ENCODE measurements at regions not wholly inside any gene's neighbourhood (a gene's known extent, or its start where the extent isn't known, plus 50 kb on each side); places are given as distances from the start of the nearest gene placed in this dataset.

DNA sequence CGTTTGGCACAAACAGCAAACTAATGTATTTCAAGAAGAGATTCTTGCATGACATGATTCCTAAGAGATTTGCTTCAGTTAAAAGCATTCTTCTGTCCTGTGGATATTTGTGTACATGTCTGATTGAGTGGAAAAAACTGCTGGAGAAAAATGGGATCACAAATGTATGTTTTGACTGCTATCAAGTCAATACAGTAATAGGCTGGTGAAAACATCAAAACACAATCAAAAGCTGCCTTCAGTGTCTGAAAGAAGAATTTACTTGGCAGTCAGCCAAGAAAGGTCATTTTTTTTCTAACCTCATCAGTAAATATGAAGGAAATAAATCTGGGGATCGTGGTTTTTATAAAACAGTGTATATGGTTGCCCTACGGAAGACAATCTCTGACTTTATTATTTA lies 1214.8 kb downstream of the NSUN3 start:
- TF ChIP-seq, protein P1, sequence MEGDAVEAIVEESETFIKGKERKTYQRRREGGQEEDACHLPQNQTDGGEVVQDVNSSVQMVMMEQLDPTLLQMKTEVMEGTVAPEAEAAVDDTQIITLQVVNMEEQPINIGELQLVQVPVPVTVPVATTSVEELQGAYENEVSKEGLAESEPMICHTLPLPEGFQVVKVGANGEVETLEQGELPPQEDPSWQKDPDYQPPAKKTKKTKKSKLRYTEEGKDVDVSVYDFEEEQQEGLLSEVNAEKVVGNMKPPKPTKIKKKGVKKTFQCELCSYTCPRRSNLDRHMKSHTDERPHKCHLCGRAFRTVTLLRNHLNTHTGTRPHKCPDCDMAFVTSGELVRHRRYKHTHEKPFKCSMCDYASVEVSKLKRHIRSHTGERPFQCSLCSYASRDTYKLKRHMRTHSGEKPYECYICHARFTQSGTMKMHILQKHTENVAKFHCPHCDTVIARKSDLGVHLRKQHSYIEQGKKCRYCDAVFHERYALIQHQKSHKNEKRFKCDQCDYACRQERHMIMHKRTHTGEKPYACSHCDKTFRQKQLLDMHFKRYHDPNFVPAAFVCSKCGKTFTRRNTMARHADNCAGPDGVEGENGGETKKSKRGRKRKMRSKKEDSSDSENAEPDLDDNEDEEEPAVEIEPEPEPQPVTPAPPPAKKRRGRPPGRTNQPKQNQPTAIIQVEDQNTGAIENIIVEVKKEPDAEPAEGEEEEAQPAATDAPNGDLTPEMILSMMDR (IDR thresholded peaks at IDR 0.05; ENCODE audit: control extremely low read depth, extremely low read depth, low read depth, missing control alignments) = no peak
- CTCF ChIA-PET = no interaction called here
- no peak for DNase-seq (ENCODE audit: extremely low spot score)
- POLR2A ChIA-PET = no interaction called here

DNA sequence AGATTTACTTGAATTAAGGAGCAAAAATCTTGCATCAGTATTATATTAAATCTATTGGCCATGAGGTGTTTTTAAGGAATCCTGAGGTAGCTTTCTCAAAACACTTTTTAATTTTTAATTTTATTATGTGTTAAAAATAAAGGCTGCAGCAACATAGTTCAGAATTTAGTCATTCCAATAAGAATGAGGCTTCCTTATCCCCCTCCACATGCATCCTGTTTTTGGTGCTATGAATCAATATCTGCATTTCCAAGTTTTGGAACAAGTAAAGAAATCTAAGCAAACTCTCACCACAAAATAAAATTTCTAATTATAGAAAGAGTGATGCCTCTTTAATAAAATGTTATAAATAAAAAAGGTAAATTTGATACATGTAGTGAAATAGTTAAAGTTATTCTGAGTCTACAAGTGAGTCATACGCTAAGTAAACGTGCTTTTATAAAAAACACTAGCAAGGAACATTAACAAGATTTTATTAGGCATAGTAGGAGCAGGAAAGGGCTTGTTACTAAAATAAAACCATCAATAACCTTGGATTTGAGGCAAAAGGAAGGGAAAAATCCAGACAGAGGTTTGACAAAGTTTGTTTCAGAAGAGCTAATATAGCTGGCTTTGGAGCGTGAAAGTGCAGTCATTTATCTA lies 1218.0 kb downstream of the NSUN3 start:
- ChIA-PET POLR2A (no interaction called here), CTCF (interaction anchor here (1.5 kb wide), 1 partner anchor 11 kb away, joined by 3 read pairs; no protein-coding TSS in a partner anchor)
- no peak for DNase-seq (ENCODE audit: extremely low spot score)
- TF ChIP-seq, protein P1 (IDR thresholded peaks at IDR 0.05; ENCODE audit: control extremely low read depth, extremely low read depth, low read depth, missing control alignments) = no peak

DNA sequence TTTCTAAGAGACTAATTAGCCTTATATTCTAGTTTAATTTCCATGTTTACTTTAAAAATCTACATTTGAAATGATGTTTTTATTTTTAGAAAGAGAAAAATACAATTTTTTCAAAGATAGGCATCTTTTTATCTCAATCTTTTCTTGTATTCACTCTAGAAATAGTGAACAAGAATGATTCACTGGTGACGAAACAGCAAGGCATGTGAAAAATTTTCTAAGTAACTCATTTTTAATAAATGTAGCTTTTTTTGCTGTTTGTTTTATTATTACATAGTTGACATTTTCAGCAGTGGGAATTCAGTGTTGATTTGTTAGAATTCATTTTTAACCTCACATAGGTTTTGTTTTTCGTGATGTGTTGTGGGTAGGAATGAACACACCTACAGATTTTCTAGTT lies 1226.4 kb downstream of the NSUN3 start:
- POLR2A ChIA-PET = no interaction called here
- no peak for DNase-seq (ENCODE audit: extremely low spot score)
- TF ChIP-seq, protein P1 (IDR thresholded peaks at IDR 0.05; ENCODE audit: control extremely low read depth, extremely low read depth, low read depth, missing control alignments) = no peak
- CTCF ChIA-PET = no interaction called here

DNA sequence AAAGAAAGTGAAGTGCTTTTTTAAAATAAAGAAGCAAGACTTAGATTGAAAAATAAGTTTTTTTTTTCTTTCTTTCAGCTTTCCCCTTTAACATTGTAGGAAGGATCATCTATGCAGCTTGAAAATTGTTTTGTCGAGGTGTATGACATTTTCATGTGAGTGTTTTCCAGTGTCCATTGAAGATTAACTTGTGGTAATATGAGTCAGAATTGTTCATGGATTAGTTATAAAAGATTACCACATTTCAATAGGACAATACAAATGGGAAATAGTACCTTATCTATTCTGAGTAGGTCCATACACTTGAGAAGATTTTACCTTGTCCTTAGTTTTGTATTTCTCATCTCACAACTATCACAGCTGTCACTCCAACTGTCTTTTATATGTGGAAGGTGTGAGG lies 1234.7 kb downstream of the NSUN3 start:
- CTCF ChIA-PET = no interaction called here
- TF ChIP-seq, protein P1 (IDR thresholded peaks at IDR 0.05; ENCODE audit: control extremely low read depth, extremely low read depth, low read depth, missing control alignments) = no peak
- DNase-seq (ENCODE audit: extremely low spot score) = no peak
- POLR2A ChIA-PET = no interaction called here

GRCh38 chr3:95302044-95302443 lies 1239.2 kb downstream of the NSUN3 start:
- ChIA-PET CTCF (interaction anchor here (1.6 kb wide), 1 partner anchor 9 kb away, joined by 5 read pairs; no protein-coding TSS in a partner anchor), POLR2A (interaction anchor here (0.9 kb wide), 1 partner anchor 44 kb away, joined by 5 read pairs; no protein-coding TSS in a partner anchor)
- TF ChIP-seq, protein P1 (IDR thresholded peaks at IDR 0.05; ENCODE audit: control extremely low read depth, extremely low read depth, low read depth, missing control alignments) = no peak
- DNase-seq (ENCODE audit: extremely low spot score) = no peak

DNA sequence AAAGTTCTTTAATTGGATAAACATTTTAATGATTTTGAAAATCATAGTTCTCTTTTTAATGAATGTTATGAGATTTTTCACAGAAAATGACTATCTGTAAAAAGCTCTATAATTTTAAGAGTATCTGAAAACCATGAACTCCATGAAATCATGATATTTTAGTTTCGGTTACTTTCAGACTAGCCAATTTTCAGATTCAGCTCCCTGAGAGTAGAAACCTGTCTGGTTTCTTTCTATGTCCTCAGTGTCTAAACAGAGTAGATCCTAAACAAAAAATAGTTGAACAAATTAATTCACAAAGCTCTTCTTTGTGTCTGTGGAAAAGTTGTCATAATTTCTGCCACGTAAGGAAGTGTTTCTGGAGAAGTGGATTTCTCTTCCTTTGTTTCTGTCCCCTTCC lies 1247.7 kb downstream of the NSUN3 start:
- TF ChIP-seq, protein P1 (IDR thresholded peaks at IDR 0.05; ENCODE audit: control extremely low read depth, extremely low read depth, low read depth, missing control alignments) = no peak
- ChIA-PET CTCF (interaction anchor here (1.0 to 1.3 kb wide), 2 partner anchors 11 to 19 kb away, joined by 3 read pairs; no protein-coding TSS in a partner anchor), POLR2A (no interaction called here)

More for the DNA sequence above, 1247.7 kb downstream of the NSUN3 start:
- no peak for DNase-seq (ENCODE audit: extremely low spot score)

Data from GM10248 (cell line).